ENCODE measurements at regions not wholly inside any gene's neighbourhood (a gene's known extent, or its start where the extent isn't known, plus 50 kb on each side); places are given as distances from the start of the nearest gene placed in this dataset.
A peak's percentile ranks its signal among the peaks of the same experiment; 100 is the strongest.
"Not testable (repeated sequence)": the region's sequence is repeated elsewhere in the genome, so short reads cannot be mapped to it uniquely, and the experiment has no call there.

- DNase-seq (ENCODE audit: low spot score in 2 of 2, unreplicated experiment in 2 of 2), result no peak
- no peaks in the 10 kb centered on the region for H3K4me1 Mint-ChIP-seq
Measured at GRCh38 chr4:189861101-189861500, 79.6 kb upstream of the FRG1 start.

GRCh38 chr4:189869236-189869635 is 71.4 kb upstream of the FRG1 start:
- Mint-ChIP-seq H3K4me1 (no peaks in the 10 kb centered on the region), H3K4me3 (no peak overlapping the region), H3K9me3 (peaks cover 82% of the 10 kb centered on the region), H3K27ac (no peak overlapping the region), H3K27me3 (ENCODE audit: low read depth) (no peaks in the 10 kb centered on the region), H3K36me3 (peaks cover 1% of the 10 kb centered on the region)
- TF ChIP-seq, protein P1, sequence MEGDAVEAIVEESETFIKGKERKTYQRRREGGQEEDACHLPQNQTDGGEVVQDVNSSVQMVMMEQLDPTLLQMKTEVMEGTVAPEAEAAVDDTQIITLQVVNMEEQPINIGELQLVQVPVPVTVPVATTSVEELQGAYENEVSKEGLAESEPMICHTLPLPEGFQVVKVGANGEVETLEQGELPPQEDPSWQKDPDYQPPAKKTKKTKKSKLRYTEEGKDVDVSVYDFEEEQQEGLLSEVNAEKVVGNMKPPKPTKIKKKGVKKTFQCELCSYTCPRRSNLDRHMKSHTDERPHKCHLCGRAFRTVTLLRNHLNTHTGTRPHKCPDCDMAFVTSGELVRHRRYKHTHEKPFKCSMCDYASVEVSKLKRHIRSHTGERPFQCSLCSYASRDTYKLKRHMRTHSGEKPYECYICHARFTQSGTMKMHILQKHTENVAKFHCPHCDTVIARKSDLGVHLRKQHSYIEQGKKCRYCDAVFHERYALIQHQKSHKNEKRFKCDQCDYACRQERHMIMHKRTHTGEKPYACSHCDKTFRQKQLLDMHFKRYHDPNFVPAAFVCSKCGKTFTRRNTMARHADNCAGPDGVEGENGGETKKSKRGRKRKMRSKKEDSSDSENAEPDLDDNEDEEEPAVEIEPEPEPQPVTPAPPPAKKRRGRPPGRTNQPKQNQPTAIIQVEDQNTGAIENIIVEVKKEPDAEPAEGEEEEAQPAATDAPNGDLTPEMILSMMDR (IDR thresholded peaks at IDR 0.05; ENCODE audit: unreplicated experiment), result no peak
- no peak for DNase-seq (ENCODE audit: low spot score in 2 of 2, unreplicated experiment in 2 of 2)

More at GRCh38 chr4:189861101-189861500, 79.6 kb upstream of the FRG1 start:
- Mint-ChIP-seq H3K36me3 (peaks cover 7% of the 10 kb centered on the region), H3K27me3 (ENCODE audit: low read depth) (no peaks in the 10 kb centered on the region), H3K4me3 (no peak overlapping the region), H3K27ac (no peak overlapping the region), H3K9me3 (peaks cover 62% of the 10 kb centered on the region)
- TF ChIP-seq, protein P1 (IDR thresholded peaks at IDR 0.05; ENCODE audit: unreplicated experiment), result no peak

GRCh38 chr4:189870511-189871234 is 70.0 kb upstream of the FRG1 start:
- Mint-ChIP-seq H3K4me1 (no peaks in the 10 kb centered on the region), H3K36me3 (peaks cover 5% of the 10 kb centered on the region), H3K27ac (no peak overlapping the region), H3K9me3 (peaks cover 83% of the 10 kb centered on the region), H3K4me3 (no peak overlapping the region), H3K27me3 (ENCODE audit: low read depth) (no peaks in the 10 kb centered on the region)
- TF ChIP-seq, protein P1 (IDR thresholded peaks at IDR 0.05; ENCODE audit: unreplicated experiment), result no peak
- DNase-seq (ENCODE audit: low spot score in 2 of 2, unreplicated experiment in 2 of 2), result no peak

DNA sequence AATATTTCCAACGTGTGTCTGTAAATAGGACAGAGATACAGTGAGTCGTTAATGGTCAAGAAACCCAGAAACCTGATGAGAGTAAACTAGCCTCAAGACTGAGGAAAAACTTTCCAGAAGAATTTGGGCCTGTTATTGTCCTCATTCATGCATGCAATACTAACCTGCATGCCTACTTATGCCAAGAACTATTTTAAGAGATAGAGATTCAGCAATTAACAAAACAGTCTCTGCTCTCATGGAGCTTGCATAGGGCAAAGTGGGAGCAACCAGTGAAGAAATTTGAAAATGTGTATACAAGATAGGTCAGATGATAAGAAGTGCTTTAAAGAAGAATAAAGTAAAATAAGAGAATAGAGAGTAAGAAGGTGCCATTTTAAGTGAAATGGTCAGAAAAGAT is 66.1 kb upstream of the FRG1 start:
- Mint-ChIP-seq H3K4me3 (no peak overlapping the region), H3K27ac (no peak overlapping the region), H3K27me3 (ENCODE audit: low read depth) (no peaks in the 10 kb centered on the region), H3K9me3 (peaks cover 72% of the 10 kb centered on the region), H3K4me1 (no peaks in the 10 kb centered on the region), H3K36me3 (peaks cover 7% of the 10 kb centered on the region)
- DNase-seq (ENCODE audit: low spot score in 2 of 2, unreplicated experiment in 2 of 2), result no peak
- TF ChIP-seq, protein P1 (IDR thresholded peaks at IDR 0.05; ENCODE audit: unreplicated experiment), result no peak

GRCh38 chr4:189881190-189881589 is 59.5 kb upstream of the FRG1 start:
- H3K4me1 Mint-ChIP-seq; H3K4me3 Mint-ChIP-seq; H3K27ac Mint-ChIP-seq; H3K36me3 Mint-ChIP-seq; H3K27me3 Mint-ChIP-seq (ENCODE audit: low read depth): not testable (repeated sequence)
- peaks cover 74% of the 10 kb centered on the region for H3K9me3 Mint-ChIP-seq
- peak; percentile 30 to 42 for DNase-seq (ENCODE audit: low spot score in 2 of 2, unreplicated experiment in 2 of 2)

DNA sequence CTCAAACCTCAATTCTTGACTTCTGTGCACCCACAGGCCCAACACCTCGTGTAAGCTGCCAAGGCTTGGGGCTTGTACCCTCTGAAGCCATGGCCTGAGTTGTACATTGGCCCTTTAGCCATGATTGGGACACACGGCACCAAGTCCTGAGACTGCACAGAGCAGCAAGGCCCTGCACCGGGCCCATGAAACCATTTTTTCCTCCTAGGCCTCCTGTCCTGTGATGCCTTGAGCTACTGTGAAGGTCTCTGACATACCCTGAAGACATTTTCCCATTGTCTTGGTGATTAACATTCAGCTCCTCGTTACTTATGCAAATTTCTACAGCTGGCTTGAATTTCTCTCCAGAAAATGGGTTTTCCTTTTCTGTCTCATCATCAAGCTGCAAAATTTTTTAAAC is 52.3 kb upstream of the FRG1 start:
- not testable (repeated sequence) for H3K27me3 Mint-ChIP-seq (ENCODE audit: low read depth); H3K36me3 Mint-ChIP-seq; H3K4me1 Mint-ChIP-seq; H3K4me3 Mint-ChIP-seq; DNase-seq (ENCODE audit: low spot score in 2 of 2, unreplicated experiment in 2 of 2); H3K27ac Mint-ChIP-seq
- H3K9me3 Mint-ChIP-seq, result peaks cover 83% of the 10 kb centered on the region
